ENCODE measurements at regions not wholly inside any gene's neighbourhood (a gene's known extent, or its start where the extent isn't known, plus 50 kb on each side); places are given as distances from the start of the nearest gene placed in this dataset.

GRCh38 chr6:21826023-21826422 is 232.5 kb downstream of the SOX4 start:
- Mint-ChIP-seq H3K4me3 (no peak overlapping the region), H3K4me1 (peaks cover 0 to under 1% (median 0%) of the 10 kb centered on the region in 3 donors), H3K27me3 (peaks cover 0 to 3% of the 10 kb centered on the region in 2 donors), H3K27ac (no peak overlapping the region), H3K36me3 (no peaks in the 10 kb centered on the region), H3K9me3 (no peaks in the 10 kb centered on the region)
- Histone ChIP-seq H3K9me3 (no peaks in the 10 kb centered on the region), H3K36me3 (ENCODE audit: control insufficient read depth in 2 of 2, extremely low read depth in 1 of 2, insufficient read depth in 1 of 2, low read length in 1 of 2) (no peaks in the 10 kb centered on the region), H3K4me3 (ENCODE audit: control insufficient read depth in 1 of 2, extremely low read depth in 1 of 2, low read length in 1 of 2) (no peak overlapping the region), H3K27me3 (replicated peaks in 1 of 2; ENCODE audit: control insufficient read depth in 2 of 2, extremely low read depth in 1 of 2, insufficient read depth in 2 of 2, low read length in 1 of 2) (no peaks in the 10 kb centered on the region), H3K4me1 (ENCODE audit: control insufficient read depth in 1 of 2, extremely low read depth in 1 of 2, insufficient read depth in 2 of 2, low read length in 2 of 2) (peaks cover 0 to 5% of the 10 kb centered on the region in 2 experiments), H3K27ac (ENCODE audit: low read length) (no peak overlapping the region)
- DNase-seq (no peak), ATAC-seq (replicated peaks in 1 of 4) (no peak)
- 100% methylated on average over 1 of the region's 7 CpGs for WGBS (ENCODE audit: insufficient coverage)
- ChIA-PET CTCF (no interaction called here), POLR2A (no interaction called here)

GRCh38 chr6:21826904-21827303 is 233.4 kb downstream of the SOX4 start:
- POLR2A ChIA-PET, result no interaction called here
- Histone ChIP-seq H3K36me3 (ENCODE audit: control insufficient read depth in 2 of 2, extremely low read depth in 1 of 2, insufficient read depth in 1 of 2, low read length in 1 of 2) (no peaks in the 10 kb centered on the region), H3K27me3 (replicated peaks in 1 of 2; ENCODE audit: control insufficient read depth in 2 of 2, extremely low read depth in 1 of 2, insufficient read depth in 2 of 2, low read length in 1 of 2) (no peaks in the 10 kb centered on the region), H3K4me3 (ENCODE audit: control insufficient read depth in 1 of 2, extremely low read depth in 1 of 2, low read length in 1 of 2) (no peak overlapping the region), H3K4me1 (ENCODE audit: control insufficient read depth in 1 of 2, extremely low read depth in 1 of 2, insufficient read depth in 2 of 2, low read length in 2 of 2) (peaks cover 0 to 5% of the 10 kb centered on the region in 2 experiments), H3K9me3 (no peaks in the 10 kb centered on the region), H3K27ac (ENCODE audit: low read length) (no peak overlapping the region)
- H3K27ac Mint-ChIP-seq, result no peak overlapping the region
- ATAC-seq (replicated peaks in 1 of 4) (no peak), DNase-seq (no peak)
- 86% methylated on average over 9 of the region's 9 CpGs for WGBS (ENCODE audit: insufficient coverage)
- H3K36me3 Mint-ChIP-seq, result no peaks in the 10 kb centered on the region
- H3K4me1 Mint-ChIP-seq, result peaks cover 0 to 9% (median 4%) of the 10 kb centered on the region in 3 donors
- peaks cover 0 to 3% of the 10 kb centered on the region in 2 donors for H3K27me3 Mint-ChIP-seq
- H3K4me3 Mint-ChIP-seq, result no peak overlapping the region
- no peaks in the 10 kb centered on the region for H3K9me3 Mint-ChIP-seq
- CTCF ChIA-PET, result no interaction called here

GRCh38 chr6:21827425-21828202 is 234.1 kb downstream of the SOX4 start:
- H3K27ac Mint-ChIP-seq, result no peak overlapping the region
- peaks cover 0 to 3% of the 10 kb centered on the region in 2 donors for H3K27me3 Mint-ChIP-seq
- ATAC-seq (replicated peaks in 1 of 4), result no peak

GRCh38 chr6:21828704-21829103 is 235.2 kb downstream of the SOX4 start:
- Histone ChIP-seq H3K27me3 (replicated peaks in 1 of 2; ENCODE audit: control insufficient read depth in 2 of 2, extremely low read depth in 1 of 2, insufficient read depth in 2 of 2, low read length in 1 of 2) (no peaks in the 10 kb centered on the region), H3K36me3 (ENCODE audit: control insufficient read depth in 2 of 2, extremely low read depth in 1 of 2, insufficient read depth in 1 of 2, low read length in 1 of 2) (no peaks in the 10 kb centered on the region), H3K27ac (ENCODE audit: low read length) (no peak overlapping the region), H3K4me3 (ENCODE audit: control insufficient read depth in 1 of 2, extremely low read depth in 1 of 2, low read length in 1 of 2) (no peak overlapping the region), H3K4me1 (ENCODE audit: control insufficient read depth in 1 of 2, extremely low read depth in 1 of 2, insufficient read depth in 2 of 2, low read length in 2 of 2) (peaks cover 0 to 2% of the 10 kb centered on the region in 2 experiments), H3K9me3 (no peaks in the 10 kb centered on the region)
- no peaks in the 10 kb centered on the region for H3K9me3 Mint-ChIP-seq
- 94% methylated on average over 2 of the region's 4 CpGs for WGBS (ENCODE audit: insufficient coverage)
- ChIA-PET POLR2A (no interaction called here), CTCF (no interaction called here)
- H3K27ac Mint-ChIP-seq, result no peak overlapping the region
- ATAC-seq (replicated peaks in 1 of 4), result no peak
- peaks cover 0 to 3% of the 10 kb centered on the region in 2 donors for H3K27me3 Mint-ChIP-seq
- no peak overlapping the region for H3K4me3 Mint-ChIP-seq
- no peak for DNase-seq
- H3K4me1 Mint-ChIP-seq, result peaks cover 0 to 14% (median 5%) of the 10 kb centered on the region in 3 donors
- no peaks in the 10 kb centered on the region for H3K36me3 Mint-ChIP-seq

More at GRCh38 chr6:21827425-21828202, 234.1 kb downstream of the SOX4 start:
- Mint-ChIP-seq H3K9me3 (no peaks in the 10 kb centered on the region), H3K4me3 (no peak overlapping the region), H3K4me1 (peaks cover 0 to 14% (median 5%) of the 10 kb centered on the region in 3 donors), H3K36me3 (no peaks in the 10 kb centered on the region)
- no peaks in the 10 kb centered on the region for H3K36me3 ChIP-seq (ENCODE audit: control insufficient read depth in 2 of 2, extremely low read depth in 1 of 2, insufficient read depth in 1 of 2, low read length in 1 of 2)
- H3K4me3 ChIP-seq (ENCODE audit: control insufficient read depth in 1 of 2, extremely low read depth in 1 of 2, low read length in 1 of 2), result no peak overlapping the region
- no peak for DNase-seq
- ChIA-PET CTCF (no interaction called here), POLR2A (no interaction called here)
- WGBS (ENCODE audit: insufficient coverage), result 20% methylated on average over 3 of the region's 8 CpGs
- H3K27ac ChIP-seq (ENCODE audit: low read length), result no peak overlapping the region
- peaks cover 0 to 5% of the 10 kb centered on the region in 2 experiments for H3K4me1 ChIP-seq (ENCODE audit: control insufficient read depth in 1 of 2, extremely low read depth in 1 of 2, insufficient read depth in 2 of 2, low read length in 2 of 2)
- no peaks in the 10 kb centered on the region for H3K27me3 ChIP-seq (replicated peaks in 1 of 2; ENCODE audit: control insufficient read depth in 2 of 2, extremely low read depth in 1 of 2, insufficient read depth in 2 of 2, low read length in 1 of 2)
- H3K9me3 ChIP-seq, result no peaks in the 10 kb centered on the region

- DNase-seq, result no peak
- H3K4me1 ChIP-seq (ENCODE audit: control insufficient read depth in 1 of 2, extremely low read depth in 1 of 2, insufficient read depth in 2 of 2, low read length in 2 of 2), result no peaks in the 10 kb centered on the region
- H3K27me3 Mint-ChIP-seq, result peaks cover 0 to 3% of the 10 kb centered on the region in 2 donors
- no peaks in the 10 kb centered on the region for H3K36me3 Mint-ChIP-seq
- ChIA-PET CTCF (no interaction called here), POLR2A (no interaction called here)
- no peak for ATAC-seq (replicated peaks in 1 of 4)
- H3K9me3 Mint-ChIP-seq, result no peaks in the 10 kb centered on the region
- no peaks in the 10 kb centered on the region for H3K27me3 ChIP-seq (replicated peaks in 1 of 2; ENCODE audit: control insufficient read depth in 2 of 2, extremely low read depth in 1 of 2, insufficient read depth in 2 of 2, low read length in 1 of 2)
- H3K9me3 ChIP-seq, result no peaks in the 10 kb centered on the region
- peaks cover 0 to 14% (median 5%) of the 10 kb centered on the region in 3 donors for H3K4me1 Mint-ChIP-seq
- H3K27ac Mint-ChIP-seq, result no peak overlapping the region
- no peaks in the 10 kb centered on the region for H3K36me3 ChIP-seq (ENCODE audit: control insufficient read depth in 2 of 2, extremely low read depth in 1 of 2, insufficient read depth in 1 of 2, low read length in 1 of 2)
- no peak overlapping the region for H3K4me3 ChIP-seq (ENCODE audit: control insufficient read depth in 1 of 2, extremely low read depth in 1 of 2, low read length in 1 of 2)
- no peak overlapping the region for H3K4me3 Mint-ChIP-seq
- no CpG with 5 or more reads among the region's 3 CpGs for WGBS (ENCODE audit: insufficient coverage)
- no peak overlapping the region for H3K27ac ChIP-seq (ENCODE audit: low read length)
Measured at GRCh38 chr6:21829126-21829525, 235.6 kb downstream of the SOX4 start.

- Histone ChIP-seq H3K4me3 (ENCODE audit: control insufficient read depth in 1 of 2, extremely low read depth in 1 of 2, low read length in 1 of 2) (no peak overlapping the region), H3K4me1 (ENCODE audit: control insufficient read depth in 1 of 2, extremely low read depth in 1 of 2, insufficient read depth in 2 of 2, low read length in 2 of 2) (peaks cover 0 to 3% of the 10 kb centered on the region in 2 experiments), H3K9me3 (no peaks in the 10 kb centered on the region), H3K27ac (ENCODE audit: low read length) (no peak overlapping the region), H3K27me3 (replicated peaks in 1 of 2; ENCODE audit: control insufficient read depth in 2 of 2, extremely low read depth in 1 of 2, insufficient read depth in 2 of 2, low read length in 1 of 2) (no peaks in the 10 kb centered on the region), H3K36me3 (ENCODE audit: control insufficient read depth in 2 of 2, extremely low read depth in 1 of 2, insufficient read depth in 1 of 2, low read length in 1 of 2) (no peaks in the 10 kb centered on the region)
- H3K4me1 Mint-ChIP-seq, result peaks cover 0 to 20% (median 5%) of the 10 kb centered on the region in 3 donors
- no peak for DNase-seq
- H3K36me3 Mint-ChIP-seq, result no peaks in the 10 kb centered on the region
- peak overlapping the region in 1 of 3 donors; percentile 46 for H3K4me3 Mint-ChIP-seq
- POLR2A ChIA-PET, result no interaction called here
- H3K9me3 Mint-ChIP-seq, result no peaks in the 10 kb centered on the region
- no peak for ATAC-seq (replicated peaks in 1 of 4)
- H3K27ac Mint-ChIP-seq, result no peak overlapping the region
- H3K27me3 Mint-ChIP-seq, result peaks cover 3 to 4% of the 10 kb centered on the region in 2 donors
- CTCF ChIA-PET, result no interaction called here
- WGBS (ENCODE audit: insufficient coverage), result 35% methylated on average over 5 of the region's 8 CpGs
Measured at GRCh38 chr6:21831521-21832291, 238.2 kb downstream of the SOX4 start.

Data from T-cell (primary cell).